HG03159 (cell line): ENCODE measurements at regions not wholly inside any gene's neighbourhood (a gene's known extent, or its start where the extent isn't known, plus 50 kb on each side); places are given as distances from the start of the nearest gene placed in this dataset.
"Not testable (repeated sequence)": the region's sequence is repeated elsewhere in the genome, so short reads cannot be mapped to it uniquely, and the experiment has no call there.

Experiments used
- ATAC-seq: cut with Tn5 transposase; IDR thresholded peaks from one replicate; pipeline ENCODE4 v1.9.1; 2021; ENCODE audit warnings: mild to moderate bottlenecking, moderate library complexity; ENCODE audit not compliant: unreplicated experiment

DNA sequence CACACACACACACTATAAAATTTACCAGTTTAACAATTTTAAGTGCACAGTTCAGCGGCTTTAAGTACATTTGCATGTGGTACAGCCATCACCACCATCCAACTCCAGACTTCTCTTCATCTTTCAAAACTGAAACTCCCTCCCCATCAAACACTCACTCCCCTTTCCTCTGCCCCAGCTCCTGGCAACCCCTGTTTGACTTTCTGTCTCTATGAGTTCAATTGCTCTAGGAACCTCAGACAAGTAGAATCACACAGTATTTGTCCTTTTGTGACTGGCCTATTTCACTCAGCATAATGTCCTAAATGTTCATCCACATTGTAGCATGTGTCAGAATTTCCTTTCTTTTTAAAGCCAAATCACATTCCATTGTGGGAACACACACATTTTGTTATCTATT lies 302.8 kb upstream of the FOXQ1 start:
- ATAC-seq = no peak

DNA sequence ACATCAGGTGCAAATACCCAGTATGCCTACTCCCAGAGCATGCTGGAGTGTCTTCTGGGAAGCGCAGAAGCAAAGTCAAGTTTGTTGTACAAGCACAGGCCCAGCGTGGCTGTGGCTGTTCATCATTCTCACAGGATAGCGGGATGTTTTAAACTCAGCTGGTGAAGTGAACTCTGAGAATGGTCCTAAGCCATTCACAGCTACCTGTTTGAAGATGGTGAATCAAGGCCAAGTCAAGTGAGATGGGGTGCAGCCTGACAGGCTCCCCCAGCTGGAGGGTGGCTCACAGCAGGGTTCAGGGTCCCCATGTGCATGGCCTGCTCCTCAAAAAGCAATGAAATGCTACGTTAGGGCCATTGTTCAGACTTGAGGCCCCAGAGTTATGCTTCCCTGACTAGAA lies 304.7 kb upstream of the FOXQ1 start:
- no peak for ATAC-seq

DNA sequence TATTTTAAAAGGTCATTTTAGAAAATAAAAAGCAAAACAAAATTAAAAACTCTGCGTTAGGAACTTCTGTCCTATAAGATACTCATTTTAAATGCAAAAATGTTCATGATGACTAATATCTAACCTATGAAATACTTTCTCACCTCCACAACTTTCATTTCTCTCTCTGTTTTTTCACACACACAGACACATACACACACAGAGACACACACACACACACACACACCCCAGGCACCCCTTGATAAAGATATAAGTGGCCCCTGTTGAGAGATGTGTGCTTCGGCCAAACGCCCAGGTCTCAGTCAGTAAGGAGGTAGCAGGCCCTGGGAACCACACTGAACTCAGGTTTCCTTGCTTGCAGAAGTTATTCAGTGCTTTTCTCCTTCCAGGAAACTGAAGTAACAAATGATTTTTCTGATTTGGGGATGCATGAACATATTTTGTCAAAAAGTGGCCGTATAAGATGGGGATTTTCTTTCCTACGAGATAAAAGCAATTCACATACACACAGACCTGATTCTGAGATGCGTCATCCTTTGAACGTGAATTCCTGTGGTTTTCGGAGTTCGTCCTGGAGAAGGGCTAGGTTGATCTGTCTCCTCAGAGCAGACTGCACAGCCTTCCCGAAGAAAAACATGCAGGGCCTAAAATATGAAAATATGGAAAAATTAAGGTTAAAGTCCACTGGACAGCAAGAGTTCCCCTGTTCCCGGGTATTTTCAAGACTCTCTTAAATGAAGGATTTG lies 306.8 kb upstream of the FOXQ1 start:
- ATAC-seq = no peak

DNA sequence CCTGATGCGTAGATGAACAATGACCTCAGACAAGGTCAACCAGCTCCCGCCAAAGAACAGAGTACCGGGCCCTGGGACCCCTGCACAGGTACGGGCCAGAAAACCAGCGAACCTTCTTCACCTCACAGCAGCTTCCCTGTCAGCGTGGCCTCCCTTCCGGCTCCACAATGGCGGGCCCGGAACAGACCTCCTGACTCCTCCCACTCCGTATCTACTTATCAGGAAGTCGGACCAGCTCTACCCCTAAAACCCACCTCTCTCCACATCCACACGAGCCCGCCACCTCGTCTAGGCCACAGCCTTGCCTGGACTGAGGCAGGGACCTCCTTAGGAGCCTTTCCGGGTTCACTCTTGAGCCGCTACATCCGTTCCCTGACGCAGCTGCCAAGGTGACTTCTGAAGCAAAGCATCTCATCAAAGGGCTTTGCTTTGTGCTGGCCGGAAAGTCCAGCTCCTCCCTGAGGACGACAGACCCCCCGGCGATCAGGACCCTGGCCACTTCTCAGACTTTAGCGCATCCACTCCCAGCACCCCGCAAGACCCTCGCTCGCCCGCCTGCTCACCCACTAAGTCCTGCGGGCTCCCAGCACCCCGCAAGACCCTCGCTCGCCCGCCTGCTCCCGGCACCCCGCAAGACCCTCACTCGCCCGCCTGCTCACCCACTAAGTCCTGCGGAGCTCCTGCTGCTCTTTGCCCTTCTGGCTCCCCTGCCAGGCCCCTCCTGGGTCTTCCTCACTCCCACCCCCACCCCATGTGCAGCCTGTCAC lies 308.3 kb upstream of the FOXQ1 start:
- no peak for ATAC-seq

DNA sequence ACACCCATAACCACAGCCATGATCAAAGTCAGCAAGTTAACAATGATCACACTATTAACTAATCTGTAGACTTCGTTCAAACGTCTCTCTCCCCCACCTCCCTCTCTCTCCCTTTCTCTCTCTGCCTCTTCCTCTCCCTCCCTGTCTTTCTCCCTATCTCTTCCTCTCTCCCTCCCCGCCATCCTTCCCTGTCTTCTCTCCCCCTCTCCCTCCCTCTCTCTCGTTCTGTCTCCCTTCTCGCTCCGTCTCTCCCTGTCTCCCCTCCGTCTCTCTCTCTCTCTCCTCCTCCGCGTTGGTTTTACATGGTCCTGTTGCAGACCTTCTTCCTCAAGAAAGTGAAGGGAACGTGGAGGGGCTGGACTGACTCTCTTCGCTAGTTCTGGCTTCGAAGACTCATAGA lies 308.9 kb upstream of the FOXQ1 start:
- ATAC-seq = no peak

DNA sequence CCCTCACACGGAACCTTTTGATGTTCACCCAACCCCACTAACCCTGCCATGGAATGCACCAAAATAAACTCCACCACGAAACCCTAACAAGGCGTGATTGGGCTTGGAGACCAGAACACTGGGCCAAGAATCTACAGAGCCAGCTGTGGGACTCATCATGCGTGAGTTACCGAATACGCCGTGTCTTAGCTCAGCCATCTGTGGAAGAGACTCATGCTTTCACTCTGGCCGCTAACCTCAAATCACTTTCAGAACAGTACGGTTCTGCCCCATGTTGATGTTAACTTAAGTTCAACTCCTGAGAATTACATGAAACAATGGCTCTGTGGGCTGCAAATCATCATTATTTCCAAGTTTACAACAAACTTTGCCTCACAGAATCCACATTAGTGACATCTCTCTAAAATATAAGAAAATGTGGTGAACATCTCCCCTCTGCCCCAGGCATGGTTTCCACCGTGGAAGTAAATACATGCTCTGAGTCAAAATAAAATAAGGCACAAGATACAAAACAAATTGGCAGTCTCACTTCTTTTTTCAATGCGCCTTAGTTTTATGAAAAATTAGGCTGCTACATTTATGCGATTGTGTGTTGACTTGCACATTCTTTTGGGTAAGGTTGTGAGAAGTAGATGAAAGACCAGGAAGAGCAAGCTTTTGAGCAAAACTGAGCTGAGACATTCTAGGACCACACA lies 308.9 kb upstream of the EXOC2 start:
- ATAC-seq = peak; percentile 80

DNA sequence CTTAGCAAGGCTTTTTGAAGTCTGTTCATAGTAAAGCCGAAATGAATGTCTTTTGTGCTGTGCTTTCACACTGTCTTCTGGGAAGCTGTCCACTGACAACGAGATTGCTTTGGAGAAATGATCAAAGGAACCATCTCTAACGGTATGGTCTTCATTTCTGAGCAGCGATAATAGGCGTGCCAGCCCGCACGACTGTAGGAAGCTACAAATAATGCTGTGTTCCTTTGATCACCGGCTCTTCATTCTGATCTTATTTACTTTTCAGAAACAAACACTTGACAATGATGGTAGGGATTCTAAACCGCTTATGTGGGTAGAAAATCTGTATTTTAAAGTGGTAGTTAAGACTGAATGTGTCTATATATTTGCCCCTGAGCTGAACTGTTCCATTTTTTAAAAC lies 306.6 kb upstream of the EXOC2 start:
- ATAC-seq = no peak

DNA sequence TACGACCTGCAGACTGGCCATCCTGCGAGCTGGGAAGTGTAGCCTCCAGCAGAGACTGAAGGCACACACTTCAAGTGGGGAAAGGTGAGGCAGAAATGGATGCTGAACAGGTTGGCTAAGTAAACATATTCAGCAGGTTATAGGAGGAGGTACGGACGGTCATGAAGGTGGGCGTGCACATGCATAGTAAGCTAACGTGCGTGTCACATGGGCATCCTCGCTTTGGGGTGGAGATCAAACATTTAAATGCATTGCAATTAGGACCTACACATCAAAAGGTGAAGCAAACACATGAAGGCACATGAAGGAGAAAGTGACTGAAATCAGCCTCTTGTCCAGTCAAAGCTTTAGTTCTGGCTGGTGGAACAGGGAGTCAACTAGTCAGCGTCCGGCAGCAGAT lies 305.6 kb upstream of the EXOC2 start:
- no peak for ATAC-seq

DNA sequence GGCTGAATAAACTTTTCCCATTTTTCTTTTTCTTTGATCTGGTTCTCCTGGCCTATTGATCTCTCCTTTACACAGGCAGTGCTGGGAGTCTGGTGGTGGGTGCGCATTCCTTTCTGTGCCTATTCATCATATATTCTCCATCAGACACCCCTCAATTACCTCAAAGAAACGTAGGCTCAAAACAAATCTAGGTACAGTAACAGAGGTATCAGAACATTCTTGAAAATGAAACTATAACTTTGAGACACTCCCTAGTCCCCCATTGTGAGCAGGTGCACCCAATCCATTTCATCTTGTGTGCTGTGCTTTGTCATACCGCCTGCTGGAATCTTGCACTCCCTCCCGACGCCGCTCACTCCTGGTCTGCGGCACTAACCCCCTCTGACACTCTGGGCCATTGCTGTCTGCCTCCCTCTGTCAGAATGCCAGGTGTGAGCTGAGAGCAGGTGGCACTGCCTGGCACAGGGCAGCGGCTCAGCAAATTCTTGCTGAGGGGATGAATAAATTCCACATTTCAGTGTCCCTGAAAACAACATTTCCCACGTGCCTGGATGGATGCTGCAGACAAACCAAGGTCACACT lies 303.4 kb upstream of the EXOC2 start:
- ATAC-seq = no peak

DNA sequence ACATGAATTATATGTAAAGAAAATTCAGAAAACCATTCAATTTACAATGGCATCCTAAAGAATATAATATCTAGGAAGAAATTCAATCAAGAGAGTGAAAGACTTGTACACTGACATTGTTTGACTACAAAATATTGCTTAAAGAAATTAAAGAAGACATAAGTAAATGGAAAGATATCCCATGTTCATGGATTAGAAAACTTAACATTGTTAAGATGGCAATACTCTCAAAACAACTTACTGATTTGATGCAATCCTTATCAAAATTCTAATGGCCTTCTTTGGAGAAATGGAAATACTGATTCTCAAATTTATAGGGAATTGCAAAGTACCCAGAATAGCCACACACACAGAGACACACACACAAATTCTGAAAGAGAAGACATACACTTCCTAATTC lies 298.3 kb upstream of the EXOC2 start:
- no peak for ATAC-seq

DNA sequence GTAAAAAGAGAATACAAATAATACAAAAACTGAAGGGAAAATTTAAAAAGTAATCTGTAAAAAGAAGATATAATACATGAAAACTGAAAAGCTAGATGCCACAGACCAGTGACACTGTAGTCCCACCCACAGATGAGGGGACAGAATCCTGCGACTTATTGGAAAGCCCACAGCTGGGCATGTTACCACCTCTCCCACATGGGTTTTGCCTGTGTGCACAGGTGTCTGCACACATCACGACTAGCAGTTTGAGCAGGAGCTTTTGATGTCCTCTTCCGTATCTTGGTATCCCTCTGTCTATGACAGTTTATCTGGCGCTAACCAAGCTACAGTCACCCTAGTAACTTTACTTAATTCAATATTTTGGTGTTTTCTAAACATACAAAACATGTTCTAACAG lies 291.1 kb upstream of the EXOC2 start:
- no peak for ATAC-seq

DNA sequence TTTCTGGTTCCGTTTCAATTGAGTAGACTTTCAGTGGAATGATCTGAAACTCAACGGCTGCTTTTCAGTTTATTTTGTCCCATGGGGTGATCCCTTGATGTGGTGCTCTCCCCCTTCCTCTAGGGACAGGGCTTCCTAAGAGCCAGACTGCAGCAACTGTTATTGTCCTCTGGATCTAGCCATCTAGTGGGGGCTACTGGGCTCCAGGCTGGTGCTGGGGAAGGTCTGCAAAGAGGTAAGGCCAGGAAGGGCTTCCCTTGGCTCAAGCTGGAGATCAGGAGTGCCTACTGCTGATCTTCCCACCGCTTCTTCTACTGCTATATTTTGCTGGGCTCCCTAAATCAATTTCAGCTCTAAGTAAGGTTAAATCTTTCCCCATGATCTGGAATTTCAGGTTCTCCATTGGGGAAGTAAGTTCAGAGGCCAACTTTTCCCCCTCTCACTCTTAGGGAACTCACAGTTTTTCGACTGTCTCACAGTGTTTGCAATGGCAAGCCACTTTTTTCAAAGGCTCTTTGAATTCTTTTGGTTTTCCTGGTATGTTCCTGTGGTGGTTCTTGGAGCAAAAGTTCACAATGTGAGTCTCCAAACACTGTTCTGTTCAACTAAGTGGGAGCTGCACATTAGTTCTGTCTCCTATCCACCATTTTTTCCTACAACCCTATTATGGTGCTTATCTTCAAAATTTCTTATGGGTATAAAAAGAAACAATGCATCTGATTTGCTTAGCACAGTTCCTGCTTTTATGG lies 286.2 kb upstream of the EXOC2 start:
- ATAC-seq = no peak

DNA sequence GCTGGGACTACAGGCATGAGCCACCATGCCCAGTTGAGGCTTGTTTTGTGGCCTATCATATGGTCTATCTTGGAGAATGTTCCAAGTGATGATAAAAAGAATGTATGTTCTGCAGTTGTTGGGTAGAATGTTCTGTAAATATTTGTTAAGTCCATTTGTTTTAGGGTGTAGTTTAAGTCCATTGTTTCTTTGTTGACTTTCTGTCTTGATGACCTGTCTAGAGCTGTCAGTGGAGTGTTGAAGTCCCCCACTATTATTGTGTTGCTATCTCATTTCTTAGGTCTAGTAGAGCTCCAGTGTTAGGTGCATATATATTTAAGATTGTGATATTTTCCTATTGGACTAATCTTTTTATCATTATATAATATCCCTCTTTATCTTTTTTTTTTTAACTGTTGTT lies 284.3 kb upstream of the EXOC2 start:
- not testable (repeated sequence) for ATAC-seq

DNA sequence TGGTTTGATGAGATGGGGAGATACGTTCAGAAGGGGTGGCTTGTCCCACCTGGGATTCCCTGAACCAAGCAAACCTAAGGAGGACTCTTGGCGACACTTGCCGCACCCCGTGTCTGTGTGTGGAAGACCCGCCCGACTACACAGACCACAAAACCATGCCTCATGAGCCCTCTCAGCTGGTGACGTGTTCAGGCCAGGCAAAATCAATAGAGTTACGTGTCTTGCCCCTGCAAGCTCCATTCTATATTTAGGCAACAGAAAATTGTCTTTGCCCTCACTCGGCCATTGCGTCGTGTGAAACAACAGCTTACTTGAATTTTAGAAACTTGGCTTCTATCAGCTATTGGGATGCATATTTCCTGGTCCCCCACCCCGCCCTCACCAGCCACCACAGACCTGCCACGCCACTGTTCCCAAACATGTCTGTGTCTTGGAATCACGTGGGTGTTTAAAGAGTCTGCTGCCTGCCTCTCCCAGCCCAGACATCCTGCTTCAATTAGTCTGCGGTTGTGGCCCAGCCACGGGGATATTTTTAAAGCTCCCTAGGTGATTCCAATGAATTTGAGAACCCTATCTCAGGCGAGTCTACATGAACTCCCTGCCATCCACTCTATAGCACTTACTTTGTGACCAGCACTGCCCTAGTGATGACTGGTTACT lies 279.2 kb upstream of the EXOC2 start:
- no peak for ATAC-seq

DNA sequence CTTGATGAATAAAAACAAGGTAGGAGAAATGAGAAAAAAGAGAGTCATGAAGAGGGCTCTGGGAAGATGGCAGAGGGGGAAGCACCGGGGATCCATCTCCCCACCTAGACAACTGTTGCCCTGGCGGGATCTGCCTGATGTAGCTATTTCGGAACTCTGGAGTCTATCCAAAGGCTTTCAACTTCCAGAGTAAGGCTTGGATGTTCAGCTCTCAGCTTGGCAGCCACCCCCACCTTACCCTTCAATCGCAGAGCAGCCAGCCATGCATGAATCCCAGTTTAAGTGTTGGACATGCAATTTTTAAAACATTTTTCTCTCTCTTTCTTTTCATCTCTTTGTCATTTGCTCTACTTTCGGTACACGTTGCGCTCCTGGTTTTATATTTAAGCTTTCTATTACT lies 275.9 kb upstream of the EXOC2 start:
- ATAC-seq = no peak

DNA sequence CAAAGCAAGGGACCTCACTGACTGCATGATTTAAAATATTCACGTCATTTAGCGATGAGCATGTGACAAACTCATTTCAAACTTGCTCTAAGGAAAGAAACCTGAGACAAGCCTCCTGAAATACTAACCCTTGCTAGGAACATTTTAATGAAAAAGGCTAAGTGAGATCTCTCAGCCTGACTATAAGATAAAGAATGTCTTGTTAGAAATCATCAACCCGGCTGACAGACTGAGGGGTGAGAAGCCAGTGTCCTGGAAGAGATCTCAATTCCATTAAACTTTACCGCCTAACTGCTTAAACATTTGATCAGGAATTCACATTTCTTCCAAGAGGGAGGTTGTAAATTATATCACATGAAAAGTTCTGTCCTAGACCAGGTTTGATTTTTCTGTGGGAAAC lies 274.8 kb upstream of the EXOC2 start:
- ATAC-seq = no peak

DNA sequence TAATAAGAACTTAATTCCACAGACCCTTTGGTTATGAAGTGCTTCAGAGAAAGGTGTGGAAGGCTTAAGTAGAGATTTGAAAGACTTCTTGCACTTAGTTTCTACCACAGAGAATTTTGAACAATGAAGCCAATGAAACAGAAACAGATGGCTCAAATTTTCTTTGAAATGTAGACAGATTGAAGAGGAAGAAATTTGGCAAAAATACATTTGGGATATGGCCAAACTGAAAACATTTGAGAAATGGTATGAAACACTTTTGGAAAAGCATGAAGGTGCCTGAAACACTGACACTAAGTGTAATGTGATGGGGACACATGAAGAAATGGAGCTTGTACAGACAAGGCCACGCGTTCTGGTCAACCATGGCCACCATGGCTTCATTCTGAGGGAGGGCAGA lies 272.4 kb upstream of the EXOC2 start:
- no peak for ATAC-seq

DNA sequence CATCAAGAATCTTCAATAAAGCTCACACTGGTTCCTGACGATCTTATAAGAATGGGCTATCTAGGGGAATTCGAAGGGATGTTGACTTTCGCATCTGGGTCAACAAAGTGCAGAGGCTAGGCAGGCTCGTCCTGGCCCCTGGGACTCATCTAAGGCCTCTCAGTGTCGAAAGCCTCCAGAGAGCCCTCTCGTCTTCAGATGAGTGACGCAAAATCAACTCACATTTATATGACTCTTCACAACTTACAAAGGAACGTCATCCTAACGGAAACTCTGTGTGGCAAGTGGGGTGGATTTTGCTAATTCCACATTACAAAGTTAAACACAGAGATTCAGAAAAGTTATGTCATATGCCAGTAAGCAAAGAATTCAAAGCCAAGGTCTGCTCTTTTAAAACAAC lies 270.5 kb upstream of the EXOC2 start:
- ATAC-seq = no peak

DNA sequence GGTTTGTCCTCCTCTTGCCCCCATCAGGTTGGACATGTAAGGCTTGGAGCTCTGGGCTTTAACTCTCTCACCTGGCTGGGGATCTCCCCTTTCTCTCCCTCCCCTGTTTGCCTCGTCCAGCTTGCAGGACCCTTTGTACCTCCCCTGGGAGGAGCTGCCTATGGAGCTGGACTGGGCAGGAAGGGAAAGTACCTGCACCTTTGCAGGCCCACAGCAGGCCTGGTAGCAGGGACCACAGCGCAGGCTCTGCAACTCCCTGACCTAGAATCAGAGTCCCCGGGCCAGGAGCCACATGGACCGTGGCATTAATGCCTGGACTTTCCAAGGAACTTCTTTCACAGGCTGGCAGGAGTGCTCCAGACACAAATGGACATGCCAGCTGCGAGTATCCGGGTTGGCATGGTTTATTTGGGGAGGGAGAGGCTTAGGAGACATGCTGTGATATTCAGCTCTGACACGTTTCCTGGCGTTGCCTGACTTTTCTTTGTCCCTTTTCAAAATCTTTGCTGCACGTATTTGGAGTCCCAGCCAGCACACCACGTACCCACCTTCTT lies 268.5 kb upstream of the EXOC2 start:
- no peak for ATAC-seq

DNA sequence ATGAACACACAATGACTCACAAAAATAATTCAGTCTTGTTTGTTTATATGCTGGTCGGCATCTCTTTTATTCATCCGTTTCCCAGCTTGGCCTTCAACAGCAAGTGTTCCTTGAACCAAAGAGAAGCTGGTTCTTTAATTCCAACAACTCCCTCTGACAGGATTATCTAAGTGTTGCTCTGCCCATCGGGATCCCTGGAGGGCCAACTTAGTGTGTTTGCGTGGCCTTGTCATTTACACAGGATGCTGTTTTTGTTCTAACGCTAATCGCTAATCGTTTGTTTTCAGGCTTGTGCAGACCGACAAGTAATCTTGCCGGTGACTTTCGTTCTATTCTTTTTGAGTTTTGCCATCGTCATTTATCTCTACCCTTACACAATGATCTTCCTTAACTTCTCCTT lies 267.4 kb upstream of the EXOC2 start:
- no peak for ATAC-seq
